ENCODE measurements at regions not wholly inside any gene's neighbourhood (a gene's known extent, or its start where the extent isn't known, plus 50 kb on each side); places are given as distances from the start of the nearest gene placed in this dataset.

- no peaks in the 10 kb centered on the region for H3K9me3 ChIP-seq (ENCODE audit: low read length)
- TF ChIP-seq EZH2 (IDR thresholded peaks at IDR 0.05; ENCODE audit: borderline replicate concordance, low read length) (no peak), CTCF (IDR thresholded peaks at IDR 0.05; ENCODE audit: low read length) (no peak)
- no peak overlapping the region for H2AFZ ChIP-seq (ENCODE audit: low read length)
- H3K4me3 ChIP-seq (ENCODE audit: low read depth, low read length, poor library complexity, severe bottlenecking): no peak overlapping the region
- H3K4me1 ChIP-seq (ENCODE audit: insufficient read depth, low read length, severe bottlenecking): no peaks in the 10 kb centered on the region
- H3K9me2 ChIP-seq (ENCODE audit: low read depth, low read length): no peaks in the 10 kb centered on the region
- no peaks in the 10 kb centered on the region for H3F3A ChIP-seq (ENCODE audit: insufficient read depth, low read length)
- H3K27ac ChIP-seq (ENCODE audit: low read depth, low read length, poor library complexity, severe bottlenecking): no peak overlapping the region
- no peaks in the 10 kb centered on the region for H3K36me3 ChIP-seq (ENCODE audit: insufficient read depth, low read length)
- no peaks in the 10 kb centered on the region for H3K27me3 ChIP-seq (ENCODE audit: insufficient read depth, low read length)
- no peaks in the 10 kb centered on the region for H4K20me1 ChIP-seq (ENCODE audit: insufficient read depth, low read length)
- H3K9ac ChIP-seq (ENCODE audit: low read length): no peak overlapping the region
- H3K79me2 ChIP-seq (ENCODE audit: insufficient read depth, low read length): no peaks in the 10 kb centered on the region
- no peak overlapping the region for H3K4me2 ChIP-seq (ENCODE audit: low read length)
These were observed 888.5 kb upstream of the SORCS1 start for GRCh38 chr10:108052981-108053380.

- Histone ChIP-seq H3K9ac (ENCODE audit: low read length) (no peak overlapping the region), H3K4me2 (ENCODE audit: low read length) (no peak overlapping the region), H3K9me2 (ENCODE audit: low read depth, low read length) (no peaks in the 10 kb centered on the region)
These were observed 886.7 kb upstream of the SORCS1 start for GRCh38 chr10:108051218-108051617.

GRCh38 chr10:108050626-108051025 is 886.1 kb upstream of the SORCS1 start:
- Histone ChIP-seq H3K27ac (ENCODE audit: low read depth, low read length, poor library complexity, severe bottlenecking) (no peak overlapping the region), H3K9ac (ENCODE audit: low read length) (no peak overlapping the region), H3F3A (ENCODE audit: insufficient read depth, low read length) (no peaks in the 10 kb centered on the region), H3K36me3 (ENCODE audit: insufficient read depth, low read length) (no peaks in the 10 kb centered on the region), H3K9me3 (ENCODE audit: low read length) (no peaks in the 10 kb centered on the region), H4K20me1 (ENCODE audit: insufficient read depth, low read length) (no peaks in the 10 kb centered on the region), H3K4me1 (ENCODE audit: insufficient read depth, low read length, severe bottlenecking) (no peaks in the 10 kb centered on the region), H3K9me2 (ENCODE audit: low read depth, low read length) (no peaks in the 10 kb centered on the region), H2AFZ (ENCODE audit: low read length) (no peak overlapping the region), H3K4me2 (ENCODE audit: low read length) (no peak overlapping the region), H3K4me3 (ENCODE audit: low read depth, low read length, poor library complexity, severe bottlenecking) (no peak overlapping the region), H3K27me3 (ENCODE audit: insufficient read depth, low read length) (no peaks in the 10 kb centered on the region), H3K79me2 (ENCODE audit: insufficient read depth, low read length) (no peaks in the 10 kb centered on the region)
- TF ChIP-seq EZH2 (IDR thresholded peaks at IDR 0.05; ENCODE audit: borderline replicate concordance, low read length): no peak
- no peak for TF ChIP-seq CTCF (IDR thresholded peaks at IDR 0.05; ENCODE audit: low read length)

More at GRCh38 chr10:108051218-108051617, 886.7 kb upstream of the SORCS1 start:
- Histone ChIP-seq H3K4me3 (ENCODE audit: low read depth, low read length, poor library complexity, severe bottlenecking) (no peak overlapping the region), H4K20me1 (ENCODE audit: insufficient read depth, low read length) (no peaks in the 10 kb centered on the region), H3K4me1 (ENCODE audit: insufficient read depth, low read length, severe bottlenecking) (no peaks in the 10 kb centered on the region), H3K79me2 (ENCODE audit: insufficient read depth, low read length) (no peaks in the 10 kb centered on the region), H3K27me3 (ENCODE audit: insufficient read depth, low read length) (no peaks in the 10 kb centered on the region), H3K36me3 (ENCODE audit: insufficient read depth, low read length) (no peaks in the 10 kb centered on the region), H3F3A (ENCODE audit: insufficient read depth, low read length) (no peaks in the 10 kb centered on the region), H3K27ac (ENCODE audit: low read depth, low read length, poor library complexity, severe bottlenecking) (no peak overlapping the region), H3K9me3 (ENCODE audit: low read length) (no peaks in the 10 kb centered on the region), H2AFZ (ENCODE audit: low read length) (no peak overlapping the region)
- TF ChIP-seq EZH2 (IDR thresholded peaks at IDR 0.05; ENCODE audit: borderline replicate concordance, low read length): no peak
- no peak for TF ChIP-seq CTCF (IDR thresholded peaks at IDR 0.05; ENCODE audit: low read length)

Data from OCI-LY1 (cell line).